IMR-90 (cell line): ENCODE measurements at regions not wholly inside any gene's neighbourhood (a gene's known extent, or its start where the extent isn't known, plus 50 kb on each side); places are given as distances from the start of the nearest gene placed in this dataset.

ENCODE experiments used
- ATAC-seq: fragments of 200-7000 bp; cut with Tn5 transposase; 2 replicates; pipeline ENCODE4 v1.9.1; 2020; ENCODE audit warnings: low read depth, mild to moderate bottlenecking, moderate library complexity
- BruUV-seq: library from RNA; stranded (reverse); fragments of 400-500 nt; replicated peaks from 2 replicates; lab custom pipeline; 2021; lab: Mats Ljungman, UMichigan
- CTCF ChIA-PET: fragments of 300-600 bp; formaldehyde crosslinking; extraction: SDS; loops from one replicate; lab custom pipeline; 2021; ENCODE audit warnings: antibody characterized with exemption; lab: Yijun Ruan, JAX
- POLR2A ChIA-PET: fragments of 300-600 bp; sonication (Branson Sonifier 250); formaldehyde crosslinking; loops from one replicate; lab custom pipeline; 2022; ENCODE audit warnings: antibody characterized with exemption; ENCODE audit not compliant: unreplicated experiment; lab: Charles Lee
- DNase-seq: peaks from one replicate; pipeline ENCODE4 v3.0.0; 2013
- H2AFZ ChIP-seq: replicated peaks from 2 replicates; pipeline ENCODE3; 2013; ENCODE audit warnings: low read length, mild to moderate bottlenecking; ENCODE audit not compliant: poor library complexity
- H2AK5ac ChIP-seq: 2 replicates; pipeline ENCODE4 v1.6.1; 2013; ENCODE audit warnings: low read depth, low read length, inconsistent platforms
- H2AK9ac ChIP-seq: replicated peaks from 2 replicates; pipeline ENCODE3; 2013; ENCODE audit warnings: mild to moderate bottlenecking, low read depth, low read length, moderate library complexity; ENCODE audit not compliant: poor library complexity
- H2BK120ac ChIP-seq: 2 replicates; pipeline ENCODE4 v1.6.1; 2013; ENCODE audit warnings: low read depth, low read length, inconsistent platforms
- H2BK15ac ChIP-seq: 3 replicates; pipeline ENCODE4 v1.6.1; 2013; ENCODE audit warnings: low read depth, low read length, inconsistent platforms
- H2BK20ac ChIP-seq: 2 replicates; pipeline ENCODE4 v1.6.1; 2013; ENCODE audit warnings: low read depth, mild to moderate bottlenecking, inconsistent platforms, low read length, moderate library complexity
- H2BK5ac ChIP-seq: 2 replicates; pipeline ENCODE4 v1.6.1; 2013; ENCODE audit warnings: mild to moderate bottlenecking, low read depth, low read length, inconsistent platforms; ENCODE audit not compliant: poor library complexity, severe bottlenecking
- H3K14ac ChIP-seq: replicated peaks from 2 replicates; pipeline ENCODE4 v1.6.1; 2013; ENCODE audit warnings: low read depth, low read length, inconsistent platforms
- H3K18ac ChIP-seq: 2 replicates; pipeline ENCODE4 v1.6.1; 2013; ENCODE audit warnings: low read depth, low read length, control low read depth
- H3K23ac ChIP-seq: 2 replicates; pipeline ENCODE4 v1.6.1; 2013; ENCODE audit warnings: low read depth, low read length, inconsistent platforms
- H3K27ac ChIP-seq: 2 replicates; pipeline ENCODE4 v1.5.1; 2013; ENCODE audit warnings: mild to moderate bottlenecking, control low read depth, low read length; ENCODE audit not compliant: insufficient read depth
- H3K27me3 ChIP-seq: 2 replicates; pipeline ENCODE4 v1.6.1; 2013; ENCODE audit warnings: low read length; ENCODE audit not compliant: control insufficient read depth, insufficient read depth
- H3K36me3 ChIP-seq: 2 replicates; pipeline ENCODE4 v1.6.1; 2013; ENCODE audit warnings: low read length, mixed read lengths; ENCODE audit not compliant: control insufficient read depth, insufficient read depth
- H3K4ac ChIP-seq: 2 replicates; pipeline ENCODE4 v1.6.1; 2013; ENCODE audit warnings: low read depth, low read length, inconsistent platforms
- H3K4me1 ChIP-seq: 2 replicates; pipeline ENCODE4 v1.6.1; 2013; ENCODE audit warnings: low read length, mixed read lengths; ENCODE audit not compliant: control insufficient read depth, insufficient read depth
- H3K4me2 ChIP-seq: 2 replicates; pipeline ENCODE4 v1.6.1; 2013; ENCODE audit warnings: low read depth, mild to moderate bottlenecking, control low read depth, low read length, moderate library complexity
- H3K4me3 ChIP-seq: 2 replicates; pipeline ENCODE4 v1.5.1; 2013; ENCODE audit warnings: low read depth, mild to moderate bottlenecking, control low read depth, low read length, moderate library complexity; ENCODE audit not compliant: insufficient read depth
- H3K56ac ChIP-seq: 2 replicates; pipeline ENCODE4 v1.6.1; 2013; ENCODE audit warnings: low read length, inconsistent platforms; ENCODE audit not compliant: insufficient read depth; ENCODE audit errors: extremely low read depth
- H3K79me1 ChIP-seq, 2 experiments: 2 replicates each; pipeline ENCODE4 v1.6.1; 2013; ENCODE audit warnings: low read length in 2 of 2, inconsistent platforms in 1 of 2, low read depth in 1 of 2
- H3K9ac ChIP-seq: 2 replicates; pipeline ENCODE4 v1.6.1; 2013; ENCODE audit warnings: low read depth, low read length, control low read depth
- H3K9me1 ChIP-seq: 2 replicates; pipeline ENCODE4 v1.6.1; 2013; ENCODE audit warnings: low read length, inconsistent platforms; ENCODE audit not compliant: insufficient read depth
- H3K9me3 ChIP-seq: 2 replicates; pipeline ENCODE4 v1.6.1; 2013; ENCODE audit warnings: low read length; ENCODE audit not compliant: control insufficient read depth, insufficient read depth
- H4K20me1 ChIP-seq: 2 replicates; pipeline ENCODE4 v1.6.1; 2013; ENCODE audit warnings: low read length, inconsistent platforms; ENCODE audit not compliant: insufficient read depth
- H4K5ac ChIP-seq: 2 replicates; pipeline ENCODE4 v1.6.1; 2013; ENCODE audit warnings: mild to moderate bottlenecking, low read depth, low read length, control low read depth
- H4K8ac ChIP-seq, 2 experiments: 2 replicates each; pipeline ENCODE4 v1.6.1; 2013; ENCODE audit warnings: low read depth in 2 of 2, low read length in 2 of 2, control low read depth in 1 of 2, inconsistent platforms in 1 of 2
- H4K91ac ChIP-seq: 2 replicates; pipeline ENCODE4 v1.6.1; 2013; ENCODE audit warnings: low read depth, low read length, inconsistent platforms; ENCODE audit not compliant: insufficient read depth
- BHLHE40 ChIP-seq: fragments of 150-350 bp; IDR thresholded peaks from 2 replicates; pipeline ENCODE4 v1.6.1; 2016; ENCODE audit warnings: mild to moderate bottlenecking, low read depth, low read length
- CEBPB ChIP-seq: IDR thresholded peaks from 2 replicates; pipeline ENCODE4 v1.6.1; 2012; ENCODE audit warnings: low read depth, low read length, improper control_type of control experiment
- CHD1 ChIP-seq: IDR thresholded peaks from 2 replicates; pipeline ENCODE4 v1.6.1; 2012; ENCODE audit warnings: low read depth, low read length, improper control_type of control experiment
- CTCF ChIP-seq: conservative IDR thresholded peaks from 2 replicates; pipeline ENCODE4 v1.5.1; 2012; ENCODE audit warnings: mild to moderate bottlenecking, low read depth, low read length, improper control_type of control experiment
- ELK1 ChIP-seq: fragments of 150-350 bp; IDR thresholded peaks from 2 replicates; pipeline ENCODE4 v1.6.1; 2016; ENCODE audit warnings: low read depth, mild to moderate bottlenecking, low read length, moderate library complexity, borderline replicate concordance
- FOS ChIP-seq: fragments of 150-350 bp; IDR thresholded peaks from 2 replicates; pipeline ENCODE4 v1.6.1; 2016; ENCODE audit warnings: low read depth, low read length
- MAFK ChIP-seq: IDR thresholded peaks from 2 replicates; pipeline ENCODE4 v1.6.1; 2012; ENCODE audit warnings: low read depth, low read length, improper control_type of control experiment
- MAZ ChIP-seq: IDR thresholded peaks from 2 replicates; pipeline ENCODE4 v1.6.1; 2012; ENCODE audit warnings: low read depth, mild to moderate bottlenecking, low read length, improper control_type of control experiment, moderate library complexity, borderline replicate concordance
- MXI1 ChIP-seq: IDR thresholded peaks from 2 replicates; pipeline ENCODE4 v1.6.1; 2012; ENCODE audit warnings: low read depth, mild to moderate bottlenecking, low read length, moderate library complexity, borderline replicate concordance
- NFE2L2 ChIP-seq: fragments of 150-350 bp; IDR thresholded peaks from 2 replicates; pipeline ENCODE4 v1.6.1; 2016; ENCODE audit warnings: low read depth, mild to moderate bottlenecking, low read length
- POLR2A ChIP-seq: IDR thresholded peaks from 2 replicates; pipeline ENCODE4 v1.6.1; 2012; ENCODE audit warnings: mild to moderate bottlenecking, low read depth, low read length
- RAD21 ChIP-seq: IDR thresholded peaks from 2 replicates; pipeline ENCODE4 v1.6.1; 2012; ENCODE audit warnings: low read length, improper control_type of control experiment
- RCOR1 ChIP-seq: IDR thresholded peaks from 2 replicates; pipeline ENCODE4 v1.6.1; 2012; ENCODE audit warnings: mild to moderate bottlenecking, low read length, improper control_type of control experiment; ENCODE audit not compliant: insufficient replicate concordance
- RFX5 ChIP-seq: IDR thresholded peaks from 2 replicates; pipeline ENCODE4 v1.8.0; 2012; ENCODE audit warnings: low read depth, mild to moderate bottlenecking, low read length, moderate library complexity
- SMC3 ChIP-seq: fragments of 150-350 bp; IDR thresholded peaks from 2 replicates; pipeline ENCODE4 v1.6.1; 2016; ENCODE audit warnings: low read depth, mild to moderate bottlenecking, antibody characterized with exemption, low read length, moderate library complexity
- USF2 ChIP-seq: fragments of 150-350 bp; IDR thresholded peaks from 2 replicates; pipeline ENCODE4 v1.6.1; 2017; ENCODE audit warnings: mild to moderate bottlenecking, antibody characterized with exemption, low read length, low read depth
- WGBS, 2 experiments: methylation state at CpG; one replicate each; pipeline versions ENCODE4 v1.1.5 to v1.1.7; 2013; ENCODE audit warnings: missing lambda C conversion rate in 2 of 2; ENCODE audit not compliant: insufficient read length in 1 of 2; ENCODE audit errors: extremely low coverage in 2 of 2; 5-methylcytosine and 5-hydroxymethylcytosine counted together
- dilution Hi-C: fragments of 300-500 bp; cut with HindIII; formaldehyde crosslinking; loops from one replicate; pipeline ENCODE4 v1.14.3; 2018; ENCODE audit warnings: low sequenced_read_pairs; ENCODE audit not compliant: unreplicated experiment
- in situ Hi-C: fragments of 300-500 bp; cut with MboI; formaldehyde crosslinking; loops from 3 replicates; pipeline ENCODE4 v1.14.3; 2019; ENCODE audit warnings: low sequenced_read_pairs, inconsistent platforms, mixed read lengths
- intact Hi-C: fragments of 100-400 bp; cut with micrococcal nuclease; formaldehyde crosslinking; loops from 2 replicates; pipeline ENCODE4 v1.10.0; 2022

GRCh38 chr10:78389419-78389818 lies 355.8 kb downstream of the RPS24 start:
- Histone ChIP-seq H3K27me3 (peaks cover 54% of the 10 kb centered on the region), H2AFZ (no peak overlapping the region), H3K23ac (no peak overlapping the region), H3K18ac (no peak overlapping the region), H3K14ac (no peak overlapping the region), H3K27ac (no peak overlapping the region), H3K9ac (no peak overlapping the region), H3K9me3 (no peaks in the 10 kb centered on the region), H3K4me2 (no peak overlapping the region), H3K56ac (no peak overlapping the region), H4K8ac (no peak overlapping the region), H3K9me1 (no peaks in the 10 kb centered on the region), H2BK20ac (no peak overlapping the region), H3K4ac (no peak overlapping the region), H3K4me1 (no peaks in the 10 kb centered on the region), H4K5ac (no peak overlapping the region), H3K79me1 (no peaks in the 10 kb centered on the region), H2AK5ac (no peak overlapping the region), H2BK120ac (no peak overlapping the region), H2BK15ac (no peak overlapping the region), H4K20me1 (no peaks in the 10 kb centered on the region), H2BK5ac (no peak overlapping the region), H4K91ac (no peak overlapping the region), H2AK9ac (no peak overlapping the region), H3K4me3 (no peak overlapping the region), H3K36me3 (no peaks in the 10 kb centered on the region)
- no peak for ATAC-seq
- BruUV-seq, result no TSS peak
- POLR2A ChIA-PET, result no interaction called here
- CTCF ChIA-PET, result interaction anchor here (1.0 kb wide), 1 partner anchor 8 kb away, joined by 3 read pairs; no protein-coding TSS in a partner anchor
- DNase-seq, result no peak
- dilution Hi-C loops, result no loop called here
- intact Hi-C loops, result no loop called here
- WGBS, 2 experiments, result no CpG with 5 or more reads among the region's 3 CpGs
- TF ChIP-seq CHD1 (no peak), RAD21 (no peak), FOS (no peak), BHLHE40 (no peak), SMC3 (no peak), CEBPB (no peak), RFX5 (no peak), MAZ (no peak), RCOR1 (no peak), POLR2A (no peak), CTCF (no peak), MXI1 (no peak), USF2 (no peak), NFE2L2 (no peak), MAFK (no peak), ELK1 (no peak)
- in situ Hi-C loops, result no loop called here
